Right ventricle myocardium superior (tissue), 1 donor: ENCODE measurements at regions not wholly inside any gene's neighbourhood (a gene's known extent, or its start where the extent isn't known, plus 50 kb on each side); places are given as distances from the start of the nearest gene placed in this dataset.

Source experiments
- ATAC-seq: fragments of 200-7000 bp; cut with Tn5 transposase; one replicate; pipeline ENCODE4 v1.9.1; 2020; ENCODE audit warnings: mild to moderate bottlenecking; ENCODE audit not compliant: poor library complexity
- DNase-seq: peaks from one replicate; pipeline ENCODE4 v3.0.0-alpha.2; 2020
- intact Hi-C: fragments of 100-400 bp; cut with DNase I; formaldehyde crosslinking; loops from one replicate; pipeline ENCODE4 v1.11.2; 2022
- donor health status: DM: no; HTN: yes; CAD: no; lungs with severe emphysema.

DNA sequence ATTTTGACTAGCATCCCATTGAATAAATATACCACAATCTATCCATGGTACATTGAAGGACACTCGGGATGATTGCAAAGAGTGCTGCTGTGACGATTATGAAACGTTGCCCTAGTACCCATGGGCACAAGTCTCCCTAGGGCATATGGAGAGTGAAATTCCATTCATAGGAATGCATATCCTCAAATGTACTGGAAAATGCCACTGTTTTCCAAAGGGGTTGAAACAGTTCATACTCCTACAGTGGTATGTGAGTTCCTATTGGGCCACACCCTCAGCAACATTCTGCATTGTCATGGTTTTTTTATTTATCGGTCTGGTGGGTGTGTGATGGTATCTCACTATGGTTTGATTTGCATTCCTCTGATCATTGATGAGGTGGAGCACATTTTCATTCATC lies 130.6 kb downstream of the TWIST2 start:
- intact Hi-C loops: no loop called here
- ATAC-seq (no peak), DNase-seq (no peak)

GRCh38 chr2:238979636-238980035 lies 131.8 kb downstream of the TWIST2 start:
- DNase-seq (no peak), ATAC-seq (no peak)
- intact Hi-C loops: no loop called here

DNA sequence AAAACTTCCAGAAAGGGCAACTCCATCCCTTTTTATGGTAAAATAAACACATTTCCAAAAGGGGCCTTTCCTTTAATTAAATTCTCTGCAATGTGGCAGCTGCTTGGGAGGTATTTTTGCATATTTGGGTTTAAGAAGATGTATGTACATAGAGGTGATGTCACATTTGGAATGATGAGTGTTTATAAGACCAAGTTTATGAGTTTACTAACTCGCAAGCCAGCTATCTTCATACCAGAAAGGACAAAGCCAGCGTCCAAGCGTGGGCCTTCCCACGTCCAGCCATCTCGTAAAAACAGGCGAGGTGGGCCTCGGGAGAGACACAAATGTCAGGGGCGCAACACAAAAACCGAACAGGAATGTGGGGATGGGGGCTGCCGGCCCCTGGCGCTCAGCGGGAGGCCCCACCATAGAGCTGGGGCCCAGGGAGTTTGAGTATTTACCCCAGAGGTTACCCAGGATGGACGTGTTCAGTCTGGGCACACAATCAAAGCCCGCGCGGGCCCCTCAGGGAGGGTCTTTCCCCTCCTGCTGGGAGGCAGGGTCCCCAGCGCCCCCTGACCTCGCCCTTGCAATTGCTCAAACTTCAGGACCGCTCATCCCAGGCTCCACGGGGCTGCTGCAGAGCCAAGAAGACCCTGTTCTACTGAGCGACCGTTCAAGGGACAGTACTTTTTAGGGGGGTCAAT lies 137.3 kb downstream of the TWIST2 start:
- ATAC-seq (no peak), DNase-seq (no peak)
- intact Hi-C loops: no loop called here

DNA sequence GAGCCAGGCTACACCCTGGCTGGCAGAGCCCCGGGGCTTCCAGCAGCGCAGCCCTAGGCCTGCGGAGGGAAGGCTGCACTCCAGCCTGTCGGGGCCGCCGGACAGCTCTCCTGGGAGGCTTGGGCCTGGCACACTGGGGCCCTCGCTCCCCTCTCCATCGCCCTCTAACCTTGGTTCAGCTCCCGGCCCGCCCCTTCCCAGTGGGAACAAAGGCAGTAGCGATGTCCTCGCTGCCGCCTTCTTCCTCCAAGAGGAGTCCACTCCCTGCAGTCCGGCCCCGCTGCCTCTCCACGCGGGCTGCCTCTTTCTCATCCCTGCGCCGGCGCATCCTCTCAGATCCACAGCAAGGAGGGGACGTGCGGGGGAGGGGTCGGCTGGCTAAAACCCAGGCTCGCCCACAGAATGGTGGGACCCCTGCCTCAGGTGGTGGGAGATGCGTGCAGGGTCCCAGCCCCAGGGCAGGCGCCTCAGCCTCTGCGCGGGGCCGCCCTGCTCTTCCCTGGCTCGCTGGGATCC lies 138.1 kb downstream of the TWIST2 start:
- ATAC-seq (no peak), DNase-seq (no peak)
- intact Hi-C loops: no loop called here

DNA sequence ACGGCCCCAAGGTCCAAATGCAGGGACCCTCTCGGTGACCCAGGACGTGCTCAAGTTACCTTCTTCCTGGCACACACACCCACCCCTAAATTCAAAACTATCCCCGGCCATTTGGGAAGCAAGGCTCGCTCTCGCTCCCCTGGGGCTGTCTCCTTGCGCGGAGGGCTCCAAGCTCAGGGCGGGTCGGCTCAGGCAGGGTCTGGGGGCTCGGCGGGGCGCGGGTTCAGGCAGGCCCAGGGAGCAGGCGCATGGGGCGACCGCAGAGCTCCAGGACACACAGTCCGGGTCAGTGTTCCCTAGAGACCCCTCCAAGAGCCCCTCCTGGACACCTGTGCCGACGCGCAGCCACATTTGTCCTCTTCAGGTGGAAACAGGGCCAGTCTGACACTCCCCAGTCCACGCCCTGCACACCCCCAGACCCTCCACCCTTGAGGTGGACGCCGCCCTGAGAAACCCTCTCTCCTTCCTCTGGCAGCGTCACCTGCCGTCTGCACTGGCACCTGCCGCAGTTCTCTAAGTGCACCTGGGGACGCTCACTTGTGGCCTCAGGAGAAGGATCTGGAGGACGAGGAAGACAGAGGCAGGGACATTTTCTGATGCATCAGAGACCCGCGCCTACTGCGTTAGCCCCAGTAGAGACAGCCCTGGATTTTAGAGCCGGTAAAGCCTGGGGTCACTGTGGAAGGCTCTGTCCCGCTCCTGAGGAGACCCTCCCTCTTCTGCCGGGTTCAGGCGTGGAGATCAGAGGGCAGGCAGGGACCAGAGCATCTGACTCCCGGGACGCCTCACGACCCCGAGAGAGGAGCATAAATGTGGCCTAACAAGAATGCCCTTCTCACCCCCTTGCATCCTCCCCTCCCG lies 138.8 kb downstream of the TWIST2 start:
- intact Hi-C loops: no loop called here
- no peak for DNase-seq

DNA sequence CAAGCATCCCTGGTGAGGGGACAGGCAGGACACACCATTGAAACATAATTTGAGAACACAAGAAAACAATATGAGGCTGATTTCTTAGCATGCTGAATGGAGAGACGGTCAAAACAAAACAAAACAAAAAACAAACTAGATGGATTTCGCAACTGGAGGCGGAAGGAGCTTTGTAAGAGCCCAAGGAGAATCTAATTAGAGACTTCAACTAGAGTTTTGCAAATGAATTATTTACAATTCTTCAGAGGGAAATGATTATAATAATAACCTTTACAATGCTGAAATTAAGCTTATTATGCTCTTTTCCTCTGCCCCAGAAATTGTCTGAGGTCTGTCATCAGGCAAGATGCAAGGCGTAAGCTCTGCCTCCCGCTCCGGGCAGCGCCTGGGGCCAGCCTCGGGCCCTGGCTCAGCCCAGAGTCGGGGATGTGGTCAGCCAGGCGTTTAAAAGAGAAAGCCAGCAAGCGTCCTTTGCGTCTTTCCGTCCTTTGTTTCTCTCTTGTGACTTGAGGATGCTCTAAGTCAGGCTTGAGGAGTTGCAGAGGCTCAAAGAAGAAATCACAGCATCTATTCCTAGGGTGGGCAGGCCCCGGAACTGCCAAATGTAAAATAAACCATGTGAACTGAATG lies 139.6 kb downstream of the TWIST2 start:
- DNase-seq: no peak
- intact Hi-C loops: no loop called here
- no peak for ATAC-seq

More for the DNA sequence above, 138.8 kb downstream of the TWIST2 start:
- ATAC-seq: no peak

DNA sequence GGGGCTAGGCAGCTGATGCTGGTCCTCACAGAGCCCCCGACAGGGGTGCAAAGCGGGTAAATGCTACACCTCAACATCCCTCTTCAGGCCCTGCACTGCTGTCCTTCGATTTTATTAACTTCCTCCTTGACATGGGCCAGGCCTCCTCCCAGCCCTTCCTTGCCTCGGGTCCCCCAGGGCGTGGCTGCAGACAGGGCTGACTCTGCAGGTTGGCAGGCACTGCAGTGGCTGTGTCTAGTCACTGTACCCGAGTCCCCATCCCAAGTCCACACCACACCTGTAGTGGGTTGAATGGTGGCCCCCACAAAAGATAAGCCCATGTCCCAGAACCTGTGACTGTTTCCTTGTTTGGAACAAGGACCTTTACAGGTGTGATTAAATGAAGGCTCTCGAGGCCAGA lies 140.2 kb downstream of the TWIST2 start:
- intact Hi-C loops: no loop called here
- no peak for DNase-seq
- ATAC-seq: no peak

GRCh38 chr2:238988752-238989151 lies 140.9 kb downstream of the TWIST2 start:
- ATAC-seq (no peak), DNase-seq (no peak)
- intact Hi-C loops: no loop called here

DNA sequence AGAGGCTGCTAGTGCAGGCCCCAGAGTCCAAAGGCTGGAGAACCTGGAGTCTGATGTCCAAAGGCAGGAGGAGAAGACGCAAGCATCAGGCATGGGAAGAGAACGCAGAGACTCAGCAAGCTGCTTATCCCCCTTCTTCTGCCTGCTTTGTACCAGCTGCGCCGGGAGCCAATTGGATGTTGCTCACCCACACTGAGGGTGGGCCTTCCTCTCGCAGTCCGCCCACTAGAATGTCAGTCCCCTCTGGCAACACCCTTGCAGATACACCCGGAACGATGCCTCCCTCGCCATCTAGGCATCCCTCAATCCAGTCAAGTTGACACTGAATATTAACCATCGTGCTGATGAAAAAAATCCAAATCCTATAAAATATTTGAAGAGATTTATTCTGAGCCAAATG lies 141.6 kb downstream of the TWIST2 start:
- ATAC-seq (no peak), DNase-seq (no peak)
- intact Hi-C loops: no loop called here

GRCh38 chr2:238994432-238994831 lies 146.5 kb downstream of the TWIST2 start:
- no peak for DNase-seq
- intact Hi-C loops: no loop called here
- ATAC-seq: no peak

- ATAC-seq (no peak), DNase-seq (no peak)
- intact Hi-C loops: no loop called here
Measured at GRCh38 chr2:238994876-238995275, 147.0 kb downstream of the TWIST2 start.

- no peak for ATAC-seq
- DNase-seq: no peak
- intact Hi-C loops: no loop called here
Measured at GRCh38 chr2:238995634-238996033, 147.7 kb downstream of the TWIST2 start.

- ATAC-seq (no peak), DNase-seq (no peak)
- intact Hi-C loops: no loop called here
Measured at GRCh38 chr2:238996331-238997136, 148.6 kb downstream of the TWIST2 start.

DNA sequence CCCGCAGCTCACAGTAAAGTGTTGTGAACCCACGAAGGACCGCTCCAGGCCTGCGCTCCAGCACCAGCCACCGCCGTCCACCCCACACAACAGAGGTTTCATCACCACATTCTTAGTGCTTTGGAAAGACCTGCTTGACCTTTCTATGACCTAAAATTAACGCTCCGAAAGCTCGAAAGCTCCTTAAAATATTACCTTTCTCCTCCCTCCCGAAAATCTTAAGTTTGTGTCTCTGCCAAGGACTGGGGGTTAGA lies 149.2 kb downstream of the TWIST2 start:
- DNase-seq (no peak), ATAC-seq (no peak)
- intact Hi-C loops: no loop called here

DNA sequence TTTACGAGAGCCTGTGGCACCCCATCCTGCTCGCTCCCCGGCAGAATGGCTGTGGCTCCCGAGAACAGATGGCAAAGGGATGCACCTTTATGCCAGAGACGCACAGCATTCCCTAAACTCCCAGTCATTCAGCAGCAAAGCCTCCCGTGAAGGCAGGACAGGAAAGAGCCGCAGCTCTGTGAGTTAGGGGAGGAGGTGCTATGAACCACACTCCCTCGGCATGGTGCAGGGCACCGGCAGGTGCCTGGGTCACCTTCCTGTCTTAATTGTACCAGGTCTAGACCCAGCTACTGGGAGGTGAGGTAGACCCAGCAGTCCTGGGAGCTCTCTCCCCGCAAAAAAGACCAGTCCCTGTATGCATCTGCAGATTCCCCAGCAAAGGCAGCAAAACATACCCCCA lies 149.8 kb downstream of the TWIST2 start:
- ATAC-seq (no peak), DNase-seq (no peak)
- intact Hi-C loops: no loop called here
